NCI-H1417 treated with DMSO at 0.1 percent for 48 hours (cell line): ENCODE measurements at regions not wholly inside any gene's neighbourhood (a gene's known extent, or its start where the extent isn't known, plus 50 kb on each side); places are given as distances from the start of the nearest gene placed in this dataset.
A peak's percentile ranks its signal among the peaks of the same experiment; 100 is the strongest.

Experiments
- DNase-seq: peaks from one replicate; lab custom pipeline; 2025; lab: John Stamatoyannopoulos, UW

- DNase-seq = no peak
Measured at GRCh38 chr4:57689693-57690205, 579.6 kb upstream of the IGFBP7 start.

- DNase-seq = no peak
Measured at GRCh38 chr4:57682275-57682674, 572.1 kb upstream of the IGFBP7 start.

- no peak for DNase-seq
Measured at GRCh38 chr4:57679969-57680368, 569.8 kb upstream of the IGFBP7 start.

- DNase-seq = no peak
Measured at GRCh38 chr4:57676394-57676793, 566.2 kb upstream of the IGFBP7 start.

- peak; percentile 61 for DNase-seq
Measured at GRCh38 chr4:57672846-57673433, 562.8 kb upstream of the IGFBP7 start.

- DNase-seq = no peak
Measured at GRCh38 chr4:57668621-57669020, 558.4 kb upstream of the IGFBP7 start.

- no peak for DNase-seq
Measured at GRCh38 chr4:57665806-57666205, 555.6 kb upstream of the IGFBP7 start.

- no peak for DNase-seq
Measured at GRCh38 chr4:57661517-57662090, 551.4 kb upstream of the IGFBP7 start.

- no peak for DNase-seq
Measured at GRCh38 chr4:57658673-57659072, 548.5 kb upstream of the IGFBP7 start.

- DNase-seq = no peak
Measured at GRCh38 chr4:57658188-57658587, 548.0 kb upstream of the IGFBP7 start.

- DNase-seq = no peak
Measured at GRCh38 chr4:57655342-57655741, 545.2 kb upstream of the IGFBP7 start.

- DNase-seq = no peak
Measured at GRCh38 chr4:57652779-57653178, 542.6 kb upstream of the IGFBP7 start.

GRCh38 chr4:57640391-57641100 is 530.4 kb upstream of the IGFBP7 start:
- no peak for DNase-seq

- DNase-seq = no peak
Measured at GRCh38 chr4:57639561-57640382, 529.6 kb upstream of the IGFBP7 start.

GRCh38 chr4:57635910-57636309 is 525.7 kb upstream of the IGFBP7 start:
- DNase-seq = no peak

GRCh38 chr4:57633212-57633859 is 523.2 kb upstream of the IGFBP7 start:
- no peak for DNase-seq

GRCh38 chr4:57632564-57632963 is 522.4 kb upstream of the IGFBP7 start:
- DNase-seq = no peak

- no peak for DNase-seq
Measured at GRCh38 chr4:57631147-57631546, 521.0 kb upstream of the IGFBP7 start.

- DNase-seq = no peak
Measured at GRCh38 chr4:57628004-57628403, 517.8 kb upstream of the IGFBP7 start.

GRCh38 chr4:57614257-57614932 is 504.2 kb upstream of the IGFBP7 start:
- DNase-seq = no peak

- DNase-seq = no peak
Measured at GRCh38 chr4:57612279-57612678, 502.1 kb upstream of the IGFBP7 start.
